GM23248 (cell line): ENCODE measurements at regions not wholly inside any gene's neighbourhood (a gene's known extent, or its start where the extent isn't known, plus 50 kb on each side); places are given as distances from the start of the nearest gene placed in this dataset.

Source experiments
- EZH2 ChIP-seq: fragments of 200-600 bp; sonication (generic); IDR thresholded peaks from 2 replicates; pipeline ENCODE4 v1.6.1; 2018; ENCODE audit warnings: antibody characterized with exemption, mild to moderate bottlenecking; ENCODE audit not compliant: insufficient read depth, poor library complexity, severe bottlenecking
- EZH2phosphoT487 ChIP-seq: fragments of 200-600 bp; sonication (generic); IDR thresholded peaks from 2 replicates; pipeline ENCODE4 v1.6.1; 2018; ENCODE audit warnings: antibody characterized with exemption, moderate library complexity, mild to moderate bottlenecking, low read depth; ENCODE audit not compliant: insufficient read depth

GRCh38 chr5:57675236-57675635 lies 192.6 kb upstream of the ACTBL2 start:
- TF ChIP-seq EZH2phosphoT487 = no peak
- no peak for TF ChIP-seq EZH2
